ENCODE measurements at regions not wholly inside any gene's neighbourhood (a gene's known extent, or its start where the extent isn't known, plus 50 kb on each side); places are given as distances from the start of the nearest gene placed in this dataset.

DNA sequence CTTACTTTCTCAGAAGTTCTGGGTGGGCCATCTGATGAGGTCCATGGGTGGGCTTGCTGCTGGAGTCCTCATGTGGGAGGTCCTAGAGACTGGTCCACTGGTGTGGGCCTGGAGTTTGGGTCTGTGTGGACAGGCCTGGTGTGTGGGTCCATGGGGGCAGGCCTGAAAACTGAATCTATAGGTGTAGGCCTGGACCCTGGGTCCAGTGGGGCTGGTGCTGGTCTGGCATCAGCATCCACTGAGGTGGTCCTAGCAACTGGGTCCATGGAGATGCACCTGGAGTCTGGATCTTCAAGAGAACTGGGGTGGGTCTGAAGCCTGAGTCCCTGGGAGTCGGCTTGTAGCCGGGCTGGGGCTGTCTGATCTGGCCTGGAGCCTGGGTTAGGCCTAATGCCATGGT, 253.8 kb upstream of the CCL2 start:
- intact Hi-C loops (cut with micrococcal nuclease) (no loop called here), dilution Hi-C loops (cut with HindIII; ENCODE audit: low sequenced_read_pairs, unreplicated experiment) (no loop called here), in situ Hi-C loops (cut with MboI; ENCODE audit: low sequenced_read_pairs) (no loop called here)
- no peak overlapping the region for H4K91ac ChIP-seq (ENCODE audit: insufficient read depth, low read depth, low read length)
- H2BK20ac ChIP-seq (ENCODE audit: low read depth, low read length): no peak overlapping the region
- H3K4me2 ChIP-seq (ENCODE audit: low read depth, low read length): no peak overlapping the region
- no peaks in the 10 kb centered on the region for H3K9me1 ChIP-seq (ENCODE audit: insufficient read depth, low read length)
- H2BK15ac ChIP-seq (ENCODE audit: low read depth, low read length): no peak overlapping the region
- WGBS, 2 experiments (ENCODE audit: extremely low coverage in 2 of 2, insufficient read length in 1 of 2): no CpG with 5 or more reads among the region's 2 CpGs
- ATAC-seq (ENCODE audit: low read depth) (no peak), DNase-seq (no peak)
- H4K5ac ChIP-seq (ENCODE audit: low read depth, low read length): no peak overlapping the region
- H2AK9ac ChIP-seq (replicated peaks; ENCODE audit: low read depth, low read length, poor library complexity): no peak overlapping the region
- no peak overlapping the region for H3K14ac ChIP-seq (replicated peaks; ENCODE audit: low read depth, low read length)
- H3K79me1 ChIP-seq (ENCODE audit: low read depth in 1 of 2, low read length in 2 of 2): no peaks in the 10 kb centered on the region
- no peak overlapping the region for H3K27ac ChIP-seq (ENCODE audit: insufficient read depth, low read length)
- no peak overlapping the region for H3K56ac ChIP-seq (ENCODE audit: extremely low read depth, insufficient read depth, low read length)
- no peak overlapping the region for H2BK120ac ChIP-seq (ENCODE audit: low read depth, low read length)
- H3K23ac ChIP-seq (ENCODE audit: low read depth, low read length): no peak overlapping the region
- no TSS peak for BruUV-seq (replicated peaks)
- H4K20me1 ChIP-seq (ENCODE audit: insufficient read depth, low read length): no peaks in the 10 kb centered on the region
- no peak overlapping the region for H3K4ac ChIP-seq (ENCODE audit: low read depth, low read length)
- no peak overlapping the region for H3K4me3 ChIP-seq (ENCODE audit: insufficient read depth, low read depth, low read length)
- no peak overlapping the region for H3K9ac ChIP-seq (ENCODE audit: low read depth, low read length)
- peaks cover 4% of the 10 kb centered on the region; the same call in 1 of the 2 replicates for H3K9me3 ChIP-seq (ENCODE audit: control insufficient read depth, insufficient read depth, low read length)
- H3K27me3 ChIP-seq (ENCODE audit: control insufficient read depth, insufficient read depth, low read length): no peaks in the 10 kb centered on the region
- TF ChIP-seq RAD21 (IDR thresholded peaks at IDR 0.05; ENCODE audit: low read length) (no peak), FOS (IDR thresholded peaks at IDR 0.05; ENCODE audit: low read depth, low read length) (no peak), RFX5 (IDR thresholded peaks at IDR 0.05; ENCODE audit: low read depth, low read length) (no peak), BHLHE40 (IDR thresholded peaks at IDR 0.05; ENCODE audit: low read depth, low read length) (no peak), MAFK (IDR thresholded peaks at IDR 0.05; ENCODE audit: low read depth, low read length) (no peak), MAZ (IDR thresholded peaks at IDR 0.05; ENCODE audit: borderline replicate concordance, low read depth, low read length) (no peak), CEBPB (IDR thresholded peaks at IDR 0.05; ENCODE audit: low read depth, low read length) (no peak), POLR2A (IDR thresholded peaks at IDR 0.05; ENCODE audit: low read depth, low read length) (no peak), CHD1 (IDR thresholded peaks at IDR 0.05; ENCODE audit: low read depth, low read length) (no peak)
- TF ChIP-seq, protein P1, sequence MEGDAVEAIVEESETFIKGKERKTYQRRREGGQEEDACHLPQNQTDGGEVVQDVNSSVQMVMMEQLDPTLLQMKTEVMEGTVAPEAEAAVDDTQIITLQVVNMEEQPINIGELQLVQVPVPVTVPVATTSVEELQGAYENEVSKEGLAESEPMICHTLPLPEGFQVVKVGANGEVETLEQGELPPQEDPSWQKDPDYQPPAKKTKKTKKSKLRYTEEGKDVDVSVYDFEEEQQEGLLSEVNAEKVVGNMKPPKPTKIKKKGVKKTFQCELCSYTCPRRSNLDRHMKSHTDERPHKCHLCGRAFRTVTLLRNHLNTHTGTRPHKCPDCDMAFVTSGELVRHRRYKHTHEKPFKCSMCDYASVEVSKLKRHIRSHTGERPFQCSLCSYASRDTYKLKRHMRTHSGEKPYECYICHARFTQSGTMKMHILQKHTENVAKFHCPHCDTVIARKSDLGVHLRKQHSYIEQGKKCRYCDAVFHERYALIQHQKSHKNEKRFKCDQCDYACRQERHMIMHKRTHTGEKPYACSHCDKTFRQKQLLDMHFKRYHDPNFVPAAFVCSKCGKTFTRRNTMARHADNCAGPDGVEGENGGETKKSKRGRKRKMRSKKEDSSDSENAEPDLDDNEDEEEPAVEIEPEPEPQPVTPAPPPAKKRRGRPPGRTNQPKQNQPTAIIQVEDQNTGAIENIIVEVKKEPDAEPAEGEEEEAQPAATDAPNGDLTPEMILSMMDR (conservative IDR thresholded peaks at IDR 0.05; ENCODE audit: low read depth, low read length): no peak
- TF ChIP-seq, protein P2, sequence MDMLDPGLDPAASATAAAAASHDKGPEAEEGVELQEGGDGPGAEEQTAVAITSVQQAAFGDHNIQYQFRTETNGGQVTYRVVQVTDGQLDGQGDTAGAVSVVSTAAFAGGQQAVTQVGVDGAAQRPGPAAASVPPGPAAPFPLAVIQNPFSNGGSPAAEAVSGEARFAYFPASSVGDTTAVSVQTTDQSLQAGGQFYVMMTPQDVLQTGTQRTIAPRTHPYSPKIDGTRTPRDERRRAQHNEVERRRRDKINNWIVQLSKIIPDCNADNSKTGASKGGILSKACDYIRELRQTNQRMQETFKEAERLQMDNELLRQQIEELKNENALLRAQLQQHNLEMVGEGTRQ (IDR thresholded peaks at IDR 0.05; ENCODE audit: low read depth, low read length): no peak
- no peak overlapping the region for H2BK5ac ChIP-seq (ENCODE audit: low read depth, low read length, poor library complexity, severe bottlenecking)
- ChIA-PET CTCF (no interaction called here), POLR2A (ENCODE audit: unreplicated experiment) (no interaction called here)
- no peaks in the 10 kb centered on the region for H3K4me1 ChIP-seq (ENCODE audit: control insufficient read depth, insufficient read depth, low read length)
- no peak overlapping the region for H3K18ac ChIP-seq (ENCODE audit: low read depth, low read length)
- H4K8ac ChIP-seq (ENCODE audit: low read depth in 2 of 2, low read length in 2 of 2): no peak overlapping the region
- H2AK5ac ChIP-seq (ENCODE audit: low read depth, low read length): no peak overlapping the region
- no peaks in the 10 kb centered on the region for H3K36me3 ChIP-seq (ENCODE audit: control insufficient read depth, insufficient read depth, low read length)
- H2AFZ ChIP-seq (replicated peaks; ENCODE audit: low read length, poor library complexity): no peak overlapping the region

Data from IMR-90 (cell line).